CD4-positive, alpha-beta T cell treated with Interferon alpha-2 for 1 hour (primary cell): ENCODE measurements at regions not wholly inside any gene's neighbourhood (a gene's known extent, or its start where the extent isn't known, plus 50 kb on each side); places are given as distances from the start of the nearest gene placed in this dataset.
"Not testable (repeated sequence)": the region's sequence is repeated elsewhere in the genome, so short reads cannot be mapped to it uniquely, and the experiment has no call there.

Experiments used
- DNase-seq, 2 donors: peaks; one replicate each; pipeline ENCODE4 v3.0.0-alpha.2; 2020 to 2022

GRCh38 chr5:98163796-98164493 is 609.5 kb upstream of the RGMB start:
- no peak for DNase-seq

GRCh38 chr5:98168871-98169270 is 604.6 kb upstream of the RGMB start:
- no peak for DNase-seq

- no peak for DNase-seq
Measured at GRCh38 chr5:98170994-98171393, 602.5 kb upstream of the RGMB start.

GRCh38 chr5:98173334-98173733 is 600.1 kb upstream of the RGMB start:
- DNase-seq = no peak

- no peak for DNase-seq
Measured at GRCh38 chr5:98175474-98175873, 598.0 kb upstream of the RGMB start.

GRCh38 chr5:98179791-98180755 is 593.4 kb upstream of the RGMB start:
- no peak for DNase-seq

GRCh38 chr5:98186128-98186527 is 587.3 kb upstream of the RGMB start:
- no peak for DNase-seq

- no peak for DNase-seq
Measured at GRCh38 chr5:98187945-98188344, 585.5 kb upstream of the RGMB start.

- not testable (repeated sequence) for DNase-seq
Measured at GRCh38 chr5:98190344-98190743, 583.1 kb upstream of the RGMB start.

GRCh38 chr5:98193921-98194760 is 579.3 kb upstream of the RGMB start:
- no peak for DNase-seq

GRCh38 chr5:98200726-98201541 is 572.5 kb upstream of the RGMB start:
- DNase-seq = no peak

- DNase-seq = no peak
Measured at GRCh38 chr5:98204798-98205197, 568.7 kb upstream of the RGMB start.

GRCh38 chr5:98205691-98206461 is 567.6 kb upstream of the RGMB start:
- DNase-seq = no peak

GRCh38 chr5:98206566-98206965 is 566.9 kb upstream of the RGMB start:
- no peak for DNase-seq

- DNase-seq = no peak
Measured at GRCh38 chr5:98209418-98209817, 564.0 kb upstream of the RGMB start.

GRCh38 chr5:98214240-98215051 is 559.0 kb upstream of the RGMB start:
- no peak for DNase-seq

- DNase-seq = no peak
Measured at GRCh38 chr5:98217138-98217537, 556.3 kb upstream of the RGMB start.

GRCh38 chr5:98218838-98219237 is 554.6 kb upstream of the RGMB start:
- no peak for DNase-seq

GRCh38 chr5:98227489-98227888 is 546.0 kb upstream of the RGMB start:
- no peak for DNase-seq

- DNase-seq = no peak
Measured at GRCh38 chr5:98231089-98231488, 542.4 kb upstream of the RGMB start.

- DNase-seq = not testable (repeated sequence)
Measured at GRCh38 chr5:98237794-98238193, 535.7 kb upstream of the RGMB start.
